Ovary (tissue), 3 donors: ENCODE measurements at regions not wholly inside any gene's neighbourhood (a gene's known extent, or its start where the extent isn't known, plus 50 kb on each side); places are given as distances from the start of the nearest gene placed in this dataset.

Experiments
- CTCF ChIP-seq, 3 donors: fragments of 450-650 bp in 2 of 3; fragments of 200-600 bp in 1 of 3; IDR thresholded peaks; one replicate each; pipeline versions ENCODE4 v1.5.1 to v1.8.0; 2016 to 2022; ENCODE audit warnings: antibody characterized with exemption in 3 of 3, mild to moderate bottlenecking in 1 of 3
- EP300 ChIP-seq: sonication (generic); formaldehyde crosslinking; IDR thresholded peaks from one replicate; pipeline ENCODE4 v1.6.1; 2017; ENCODE audit warnings: antibody characterized with exemption
- donor health status: DM: no; HTN: no; CAD: no.

GRCh38 chr11:23212807-23213206 is 352.5 kb upstream of the CCDC179 start:
- TF ChIP-seq CTCF (IDR thresholded peaks at IDR 0.05), result no peak
- no peak for TF ChIP-seq EP300
